SK-N-SH (cell line): ENCODE measurements at regions not wholly inside any gene's neighbourhood (a gene's known extent, or its start where the extent isn't known, plus 50 kb on each side); places are given as distances from the start of the nearest gene placed in this dataset.

Experiments used
- CTCF ChIA-PET: fragments of 300-600, 350-600 bp; formaldehyde crosslinking; extraction: SDS; loops from one replicate; lab custom pipeline; 2021; lab: Yijun Ruan, JAX
- POLR2A ChIA-PET: fragments of 350-600 bp; sonication (Branson Sonifier 250); formaldehyde crosslinking; extraction: SDS; loops from one replicate; lab custom pipeline; 2020; ENCODE audit warnings: antibody characterized with exemption, inconsistent platforms; lab: Yijun Ruan, JAX
- DNase-seq: peaks from one replicate; pipeline ENCODE4 v3.0.0; 2012
- H2AFZ ChIP-seq: fragments of 200-600 bp; sonication (generic); 2 replicates; pipeline ENCODE4 v1.8.1; 2016; ENCODE audit warnings: antibody characterized with exemption, mild to moderate bottlenecking, low read depth
- H3F3A ChIP-seq: fragments of 200-600 bp; sonication (generic); replicated peaks from 2 replicates; pipeline ENCODE3; 2016; ENCODE audit warnings: antibody characterized with exemption, mild to moderate bottlenecking; ENCODE audit not compliant: insufficient read depth
- H3K27ac ChIP-seq, 2 experiments: fragments of 200-500 bp in 1 of 2; fragments of 200-600 bp in 1 of 2; sonication (Bioruptor generic) in 1 of 2; sonication (generic), shearing (Covaris generic) in 1 of 2; 2 replicates each; pipeline versions ENCODE4 v1.5.1 to v1.6.1; 2014 to 2016; ENCODE audit warnings: low read depth in 2 of 2, inconsistent platforms in 1 of 2, low read length in 1 of 2, mild to moderate bottlenecking in 1 of 2, mixed read lengths in 1 of 2
- H3K27me3 ChIP-seq: fragments of 200-600 bp; sonication (generic), shearing (Covaris generic); 2 replicates; pipeline ENCODE4 v1.6.1; 2016; ENCODE audit warnings: mixed run types; ENCODE audit not compliant: insufficient read depth
- H3K36me3 ChIP-seq, 2 experiments: fragments of 200-500 bp in 1 of 2; fragments of 200-600 bp in 1 of 2; sonication (Bioruptor generic) in 1 of 2; sonication (generic) in 1 of 2; replicated peaks in 1 of 2; 2 replicates each; pipeline versions ENCODE3 to v1.5.1; 2014 to 2016; ENCODE audit warnings: low read length in 1 of 2, mild to moderate bottlenecking in 1 of 2; ENCODE audit not compliant: insufficient read depth in 2 of 2, control insufficient read depth in 1 of 2
- H3K4me1 ChIP-seq, 2 experiments: fragments of 200-500 bp in 1 of 2; fragments of 200-600 bp in 1 of 2; sonication (Bioruptor generic) in 1 of 2; sonication (generic), shearing (Covaris generic) in 1 of 2; 2 replicates each; pipeline versions ENCODE4 v1.5.1 to v1.6.1; 2014 to 2016; ENCODE audit warnings: low read depth in 1 of 2, low read length in 1 of 2, mixed run types in 1 of 2; ENCODE audit not compliant: insufficient read depth in 2 of 2, control insufficient read depth in 1 of 2
- H3K4me2 ChIP-seq: fragments of 200-600 bp; sonication (generic), shearing (Covaris generic); 2 replicates; pipeline ENCODE4 v1.6.1; 2017; ENCODE audit warnings: mixed run types
- H3K4me3 ChIP-seq, 2 experiments: fragments of 200-500 bp in 1 of 2; fragments of 200-600 bp in 1 of 2; sonication (Bioruptor generic) in 1 of 2; sonication (generic), shearing (Covaris generic) in 1 of 2; 2 replicates each; pipeline versions ENCODE4 v1.5.1 to v1.8.1; 2014 to 2016; ENCODE audit warnings: low read depth in 2 of 2, inconsistent platforms in 1 of 2, low read length in 1 of 2, mild to moderate bottlenecking in 1 of 2, mixed read lengths in 1 of 2, moderate library complexity in 1 of 2
- H3K79me2 ChIP-seq: fragments of 200-600 bp; sonication (generic); 2 replicates; pipeline ENCODE4 v1.8.1; 2017; ENCODE audit warnings: mild to moderate bottlenecking; ENCODE audit not compliant: insufficient read depth
- H3K9ac ChIP-seq: fragments of 200-600 bp; sonication (generic); 2 replicates; pipeline ENCODE4 v1.6.1; 2017; ENCODE audit warnings: mixed run types
- H3K9me2 ChIP-seq: fragments of 200-600 bp; sonication (generic); 2 replicates; pipeline ENCODE4 v1.6.1; 2017; ENCODE audit warnings: mixed run types
- H3K9me3 ChIP-seq: fragments of 200-600 bp; sonication (generic); 2 replicates; pipeline ENCODE4 v1.6.1; 2017; ENCODE audit warnings: mixed run types, mild to moderate bottlenecking, moderate library complexity
- H4K20me1 ChIP-seq: fragments of 200-600 bp; sonication (generic); 2 replicates; pipeline ENCODE4 v1.6.1; 2017; ENCODE audit warnings: mild to moderate bottlenecking, mixed run types; ENCODE audit not compliant: insufficient read depth
- CHD2 ChIP-seq: fragments of 150-350 bp; IDR thresholded peaks from 2 replicates; pipeline ENCODE4 v1.6.1; 2018; ENCODE audit warnings: low read length; ENCODE audit not compliant: partially characterized antibody
- ELF1 ChIP-seq: IDR thresholded peaks from 2 replicates; pipeline ENCODE4 v1.4.0; 2012
- EZH2phosphoT487 ChIP-seq: fragments of 200-600 bp; sonication (generic); IDR thresholded peaks from 2 replicates; pipeline ENCODE4 v1.6.1; 2017; ENCODE audit warnings: low read depth, mixed run types, mild to moderate bottlenecking, antibody characterized with exemption, moderate library complexity, borderline replicate concordance
- FOXJ3 ChIP-seq: sonication (generic); formaldehyde crosslinking; IDR thresholded peaks from 2 replicates; pipeline ENCODE4 v1.5.1; 2020; ENCODE audit warnings: mild to moderate bottlenecking, missing genetic modification reagents
- FOXM1 ChIP-seq: IDR thresholded peaks from 2 replicates; pipeline ENCODE4 v1.4.0; 2012; ENCODE audit warnings: low read depth, mild to moderate bottlenecking
- GABPA ChIP-seq: IDR thresholded peaks from 2 replicates; pipeline ENCODE4 v1.4.0; 2012; ENCODE audit warnings: low read depth, mild to moderate bottlenecking
- GATA2 ChIP-seq: sonication (generic); formaldehyde crosslinking; IDR thresholded peaks from 2 replicates; pipeline ENCODE4 v1.5.0; 2020; ENCODE audit warnings: mild to moderate bottlenecking, missing genetic modification reagents
- NRF1 ChIP-seq: IDR thresholded peaks from 2 replicates; pipeline ENCODE4 v1.6.1; 2012; ENCODE audit warnings: low read depth, mild to moderate bottlenecking, low read length
- POLR2AphosphoS5 ChIP-seq: IDR thresholded peaks from 2 replicates; pipeline ENCODE4 v1.6.1; 2012; ENCODE audit warnings: low read depth, low read length
- RXRA ChIP-seq: IDR thresholded peaks from 2 replicates; pipeline ENCODE4 v1.4.0; 2012; ENCODE audit warnings: low read depth, mild to moderate bottlenecking, borderline replicate concordance
- SIN3A ChIP-seq: IDR thresholded peaks from 2 replicates; pipeline ENCODE4 v1.6.1; 2012; ENCODE audit warnings: low read depth, mild to moderate bottlenecking, low read length, moderate library complexity, borderline replicate concordance
- SMC3 ChIP-seq: IDR thresholded peaks from 2 replicates; pipeline ENCODE4 v1.6.1; 2012; ENCODE audit warnings: low read depth, low read length, improper control_type of control experiment
- TAF1 ChIP-seq: IDR thresholded peaks from 2 replicates; pipeline ENCODE4 v1.6.1; 2012; ENCODE audit warnings: low read depth, mild to moderate bottlenecking, low read length, moderate library complexity, borderline replicate concordance
- TCF12 ChIP-seq: IDR thresholded peaks from 2 replicates; pipeline ENCODE4 v1.4.0; 2012
- WGBS: methylation state at CpG from one replicate; pipeline ENCODE4 v1.1.6; 2017; ENCODE audit warnings: low lambda C conversion rate; 5-methylcytosine and 5-hydroxymethylcytosine counted together
- TF ChIP-seq, protein P1 (sequence below): IDR thresholded peaks from 2 replicates; pipeline ENCODE4 v1.4.0; 2012; ENCODE audit warnings: low read depth, borderline replicate concordance
- TF ChIP-seq, protein P2 (sequence below): fragments of 150-350 bp; IDR thresholded peaks from 2 replicates; pipeline ENCODE4 v1.6.1; 2017; ENCODE audit warnings: antibody characterized with exemption, low read length, low read depth, borderline replicate concordance
- TF ChIP-seq, protein P3 (sequence below): IDR thresholded peaks from 2 replicates; pipeline ENCODE4 v1.6.1; 2012; ENCODE audit warnings: mild to moderate bottlenecking, low read depth, low read length, moderate library complexity
- TF ChIP-seq, protein P4 (sequence below): IDR thresholded peaks from 2 replicates; pipeline ENCODE4; 2012
- TF ChIP-seq, protein P5 (sequence below): IDR thresholded peaks from 2 replicates; pipeline ENCODE4 v1.4.0; 2012; ENCODE audit warnings: low read depth, borderline replicate concordance

DNA sequence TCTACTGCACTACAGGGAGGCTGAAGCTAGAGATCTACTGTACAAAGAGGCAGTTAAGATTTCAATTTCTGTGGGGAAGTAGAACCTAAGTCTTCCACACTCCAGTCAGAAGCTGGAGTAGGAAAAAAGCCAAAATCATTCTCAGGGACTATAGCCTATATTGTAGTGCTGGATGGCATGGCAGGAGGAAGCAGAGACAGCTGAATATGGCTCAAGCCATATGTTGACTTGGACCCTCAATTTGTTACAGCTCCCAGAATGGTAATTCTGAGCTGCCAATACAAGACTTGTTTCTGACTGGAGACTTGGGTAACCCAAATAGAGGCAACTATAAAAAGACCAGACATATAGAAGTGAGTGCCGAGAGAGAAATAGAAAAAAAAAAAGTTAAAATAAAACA, 200.6 kb downstream of the PTBP2 start:
- H3K9me2 ChIP-seq: no peaks in the 10 kb centered on the region
- H3K4me2 ChIP-seq: no peak overlapping the region
- no peak overlapping the region for H3K27ac ChIP-seq
- no peaks in the 10 kb centered on the region for H3K27me3 ChIP-seq
- TF ChIP-seq POLR2AphosphoS5 (no peak), GATA2 (CRISPR knock-in tag) (no peak), CHD2 (no peak), ELF1 (no peak), TAF1 (no peak), GABPA (no peak), SMC3 (no peak)
- TF ChIP-seq, protein P1, sequence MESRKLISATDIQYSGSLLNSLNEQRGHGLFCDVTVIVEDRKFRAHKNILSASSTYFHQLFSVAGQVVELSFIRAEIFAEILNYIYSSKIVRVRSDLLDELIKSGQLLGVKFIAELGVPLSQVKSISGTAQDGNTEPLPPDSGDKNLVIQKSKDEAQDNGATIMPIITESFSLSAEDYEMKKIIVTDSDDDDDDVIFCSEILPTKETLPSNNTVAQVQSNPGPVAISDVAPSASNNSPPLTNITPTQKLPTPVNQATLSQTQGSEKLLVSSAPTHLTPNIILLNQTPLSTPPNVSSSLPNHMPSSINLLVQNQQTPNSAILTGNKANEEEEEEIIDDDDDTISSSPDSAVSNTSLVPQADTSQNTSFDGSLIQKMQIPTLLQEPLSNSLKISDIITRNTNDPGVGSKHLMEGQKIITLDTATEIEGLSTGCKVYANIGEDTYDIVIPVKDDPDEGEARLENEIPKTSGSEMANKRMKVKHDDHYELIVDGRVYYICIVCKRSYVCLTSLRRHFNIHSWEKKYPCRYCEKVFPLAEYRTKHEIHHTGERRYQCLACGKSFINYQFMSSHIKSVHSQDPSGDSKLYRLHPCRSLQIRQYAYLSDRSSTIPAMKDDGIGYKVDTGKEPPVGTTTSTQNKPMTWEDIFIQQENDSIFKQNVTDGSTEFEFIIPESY: no peak
- TF ChIP-seq, protein P2, sequence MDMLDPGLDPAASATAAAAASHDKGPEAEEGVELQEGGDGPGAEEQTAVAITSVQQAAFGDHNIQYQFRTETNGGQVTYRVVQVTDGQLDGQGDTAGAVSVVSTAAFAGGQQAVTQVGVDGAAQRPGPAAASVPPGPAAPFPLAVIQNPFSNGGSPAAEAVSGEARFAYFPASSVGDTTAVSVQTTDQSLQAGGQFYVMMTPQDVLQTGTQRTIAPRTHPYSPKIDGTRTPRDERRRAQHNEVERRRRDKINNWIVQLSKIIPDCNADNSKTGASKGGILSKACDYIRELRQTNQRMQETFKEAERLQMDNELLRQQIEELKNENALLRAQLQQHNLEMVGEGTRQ: no peak
- TF ChIP-seq, protein P3, sequence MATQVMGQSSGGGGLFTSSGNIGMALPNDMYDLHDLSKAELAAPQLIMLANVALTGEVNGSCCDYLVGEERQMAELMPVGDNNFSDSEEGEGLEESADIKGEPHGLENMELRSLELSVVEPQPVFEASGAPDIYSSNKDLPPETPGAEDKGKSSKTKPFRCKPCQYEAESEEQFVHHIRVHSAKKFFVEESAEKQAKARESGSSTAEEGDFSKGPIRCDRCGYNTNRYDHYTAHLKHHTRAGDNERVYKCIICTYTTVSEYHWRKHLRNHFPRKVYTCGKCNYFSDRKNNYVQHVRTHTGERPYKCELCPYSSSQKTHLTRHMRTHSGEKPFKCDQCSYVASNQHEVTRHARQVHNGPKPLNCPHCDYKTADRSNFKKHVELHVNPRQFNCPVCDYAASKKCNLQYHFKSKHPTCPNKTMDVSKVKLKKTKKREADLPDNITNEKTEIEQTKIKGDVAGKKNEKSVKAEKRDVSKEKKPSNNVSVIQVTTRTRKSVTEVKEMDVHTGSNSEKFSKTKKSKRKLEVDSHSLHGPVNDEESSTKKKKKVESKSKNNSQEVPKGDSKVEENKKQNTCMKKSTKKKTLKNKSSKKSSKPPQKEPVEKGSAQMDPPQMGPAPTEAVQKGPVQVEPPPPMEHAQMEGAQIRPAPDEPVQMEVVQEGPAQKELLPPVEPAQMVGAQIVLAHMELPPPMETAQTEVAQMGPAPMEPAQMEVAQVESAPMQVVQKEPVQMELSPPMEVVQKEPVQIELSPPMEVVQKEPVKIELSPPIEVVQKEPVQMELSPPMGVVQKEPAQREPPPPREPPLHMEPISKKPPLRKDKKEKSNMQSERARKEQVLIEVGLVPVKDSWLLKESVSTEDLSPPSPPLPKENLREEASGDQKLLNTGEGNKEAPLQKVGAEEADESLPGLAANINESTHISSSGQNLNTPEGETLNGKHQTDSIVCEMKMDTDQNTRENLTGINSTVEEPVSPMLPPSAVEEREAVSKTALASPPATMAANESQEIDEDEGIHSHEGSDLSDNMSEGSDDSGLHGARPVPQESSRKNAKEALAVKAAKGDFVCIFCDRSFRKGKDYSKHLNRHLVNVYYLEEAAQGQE: no peak
- no peak for DNase-seq
- H3K9ac ChIP-seq: no peak overlapping the region
- no peaks in the 10 kb centered on the region for H3K4me1 ChIP-seq
- POLR2A ChIA-PET: no interaction called here
- no peak overlapping the region for H2AFZ ChIP-seq
- H3K9me3 ChIP-seq: peaks cover 8% of the 10 kb centered on the region; the same call in 1 of the 2 replicates
- peaks cover 9% of the 10 kb centered on the region for H3F3A ChIP-seq
- H4K20me1 ChIP-seq: no peaks in the 10 kb centered on the region
- H3K36me3 ChIP-seq: no peaks in the 10 kb centered on the region
- no peaks in the 10 kb centered on the region for H3K79me2 ChIP-seq
- H3K4me3 ChIP-seq: no peak overlapping the region; a peak in 1 of 4 replicates
- CTCF ChIA-PET: no interaction called here
- WGBS: 84% methylated on average over 1 of the region's 1 CpG

DNA sequence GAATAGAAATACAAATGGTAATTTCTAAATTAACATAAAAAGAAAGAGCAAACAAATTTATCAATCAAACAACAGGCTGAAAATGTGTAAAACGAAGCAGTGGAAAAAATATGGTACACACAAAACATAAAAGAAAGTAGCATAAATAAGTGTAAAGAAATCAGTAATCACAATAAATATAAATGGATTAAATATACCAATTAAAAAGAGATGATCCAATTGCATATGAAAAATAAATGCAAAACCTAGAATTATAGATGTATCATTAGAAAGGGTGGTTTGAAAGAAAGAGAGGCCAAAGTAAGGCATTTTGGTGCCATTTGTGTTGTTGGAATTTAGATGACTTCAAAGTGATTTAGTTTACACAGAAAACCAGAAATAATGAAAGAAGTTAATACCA, 202.2 kb downstream of the PTBP2 start:
- no peak for DNase-seq
- CTCF ChIA-PET: no interaction called here
- no peaks in the 10 kb centered on the region for H3F3A ChIP-seq
- no peaks in the 10 kb centered on the region for H3K36me3 ChIP-seq
- H3K9me2 ChIP-seq: no peaks in the 10 kb centered on the region
- H3K27me3 ChIP-seq: no peaks in the 10 kb centered on the region
- H3K9me3 ChIP-seq: peaks cover 8% of the 10 kb centered on the region; the same call in 1 of the 2 replicates
- H3K4me3 ChIP-seq: no peak overlapping the region
- no peak overlapping the region for H3K4me2 ChIP-seq
- no peaks in the 10 kb centered on the region for H3K4me1 ChIP-seq
- H3K9ac ChIP-seq: no peak overlapping the region
- H2AFZ ChIP-seq: no peak overlapping the region
- no peaks in the 10 kb centered on the region for H3K79me2 ChIP-seq
- POLR2A ChIA-PET: no interaction called here
- 2% methylated on average over 1 of the region's 1 CpG for WGBS
- no peaks in the 10 kb centered on the region for H4K20me1 ChIP-seq
- H3K27ac ChIP-seq: no peak overlapping the region
- no peak for TF ChIP-seq GABPA
- TF ChIP-seq, protein P4, sequence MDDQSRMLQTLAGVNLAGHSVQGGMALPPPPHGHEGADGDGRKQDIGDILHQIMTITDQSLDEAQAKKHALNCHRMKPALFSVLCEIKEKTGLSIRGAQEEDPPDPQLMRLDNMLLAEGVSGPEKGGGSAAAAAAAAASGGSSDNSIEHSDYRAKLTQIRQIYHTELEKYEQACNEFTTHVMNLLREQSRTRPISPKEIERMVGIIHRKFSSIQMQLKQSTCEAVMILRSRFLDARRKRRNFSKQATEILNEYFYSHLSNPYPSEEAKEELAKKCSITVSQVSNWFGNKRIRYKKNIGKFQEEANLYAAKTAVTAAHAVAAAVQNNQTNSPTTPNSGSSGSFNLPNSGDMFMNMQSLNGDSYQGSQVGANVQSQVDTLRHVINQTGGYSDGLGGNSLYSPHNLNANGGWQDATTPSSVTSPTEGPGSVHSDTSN: no peak
- TF ChIP-seq, protein P5, sequence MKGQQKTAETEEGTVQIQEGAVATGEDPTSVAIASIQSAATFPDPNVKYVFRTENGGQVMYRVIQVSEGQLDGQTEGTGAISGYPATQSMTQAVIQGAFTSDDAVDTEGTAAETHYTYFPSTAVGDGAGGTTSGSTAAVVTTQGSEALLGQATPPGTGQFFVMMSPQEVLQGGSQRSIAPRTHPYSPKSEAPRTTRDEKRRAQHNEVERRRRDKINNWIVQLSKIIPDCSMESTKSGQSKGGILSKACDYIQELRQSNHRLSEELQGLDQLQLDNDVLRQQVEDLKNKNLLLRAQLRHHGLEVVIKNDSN: no peak
- TF ChIP-seq SIN3A: no peak
- TF ChIP-seq, protein P2: no peak
- TF ChIP-seq TAF1: no peak
- TF ChIP-seq NRF1: no peak
- TF ChIP-seq EZH2phosphoT487: no peak
- TF ChIP-seq RXRA: no peak
- TF ChIP-seq SMC3: no peak
- no peak for TF ChIP-seq TCF12
- TF ChIP-seq FOXM1: no peak
- TF ChIP-seq FOXJ3 (CRISPR knock-in tag): no peak
